H1 (cell line): ENCODE measurements at regions not wholly inside any gene's neighbourhood (a gene's known extent, or its start where the extent isn't known, plus 50 kb on each side); places are given as distances from the start of the nearest gene placed in this dataset.
A peak's percentile ranks its signal among the peaks of the same experiment; 100 is the strongest.

ENCODE experiments used
- CTCF ChIA-PET: fragments of 300-600 bp; sonication (Branson Sonifier 250); formaldehyde crosslinking; loops from one replicate; lab custom pipeline; 2021; ENCODE audit not compliant: partially characterized antibody; lab: Charles Lee
- POLR2A ChIA-PET: fragments of 300-600 bp; sonication (Branson Sonifier 250); formaldehyde crosslinking; loops from one replicate; lab custom pipeline; 2021; ENCODE audit warnings: inconsistent platforms; ENCODE audit not compliant: partially characterized antibody; lab: Charles Lee
- DNase-seq, 2 experiments: peaks; one replicate each; pipeline versions ENCODE4 v3.0.0 to v3.0.0-alpha.2; 2010 to 2022; ENCODE audit warnings: low spot score in 2 of 2, low read depth in 1 of 2, mixed read lengths in 1 of 2
- FAIRE-seq: peaks from 2 replicates; lab custom pipeline; 2011; peaks lifted over from hg19 to GRCh38; lab: Jason Lieb, UNC
- H2AFZ ChIP-seq: 2 replicates; pipeline ENCODE4 v1.8.1; 2012; ENCODE audit warnings: low read length, inconsistent platforms
- H2AK5ac ChIP-seq: 2 replicates; pipeline ENCODE4 v1.6.1; 2013; ENCODE audit warnings: low read depth, low read length
- H2BK120ac ChIP-seq: replicated peaks from 2 replicates; pipeline ENCODE3; 2013; ENCODE audit warnings: low read depth, low read length, inconsistent platforms
- H2BK12ac ChIP-seq: 2 replicates; pipeline ENCODE4 v1.6.1; 2013; ENCODE audit warnings: low read depth, low read length
- H2BK15ac ChIP-seq: 2 replicates; pipeline ENCODE4 v1.6.1; 2013; ENCODE audit warnings: low read length
- H2BK20ac ChIP-seq: 2 replicates; pipeline ENCODE4 v1.6.1; 2013; ENCODE audit warnings: low read length
- H2BK5ac ChIP-seq: 2 replicates; pipeline ENCODE4 v1.6.1; 2013; ENCODE audit warnings: low read depth, low read length
- H3K14ac ChIP-seq: 2 replicates; pipeline ENCODE4 v1.6.1; 2013; ENCODE audit warnings: inconsistent platforms; ENCODE audit not compliant: insufficient read length
- H3K18ac ChIP-seq: 2 replicates; pipeline ENCODE4 v1.6.1; 2013; ENCODE audit warnings: low read length; ENCODE audit errors: extremely low read depth
- H3K23ac ChIP-seq: 2 replicates; pipeline ENCODE4 v1.6.1; 2013; ENCODE audit warnings: inconsistent platforms; ENCODE audit not compliant: insufficient read length
- H3K23me2 ChIP-seq: 2 replicates; pipeline ENCODE4 v1.6.1; 2013; ENCODE audit warnings: low read depth, low read length
- H3K27ac ChIP-seq: 2 replicates; pipeline ENCODE4 v1.6.1; 2011; ENCODE audit warnings: low read depth, low read length, inconsistent platforms
- H3K27me3 ChIP-seq, 4 experiments: replicated peaks in 1 of 4; 1 replicate in 1 of 4; 2 replicates in 3 of 4; pipeline versions ENCODE4 v1.6.1 to v1.8.1; 2011 to 2013; ENCODE audit warnings: low read length in 3 of 4, mild to moderate bottlenecking in 3 of 4, inconsistent platforms in 2 of 4, mixed read lengths in 2 of 4, moderate library complexity in 1 of 4; ENCODE audit not compliant: control insufficient read depth in 3 of 4, insufficient read depth in 3 of 4; ENCODE audit errors: extremely low read depth in 1 of 4
- H3K36me3 ChIP-seq, 4 experiments: 2 replicates each; pipeline versions ENCODE4 v1.6.1 to v1.8.1; 2011 to 2013; ENCODE audit warnings: mild to moderate bottlenecking in 4 of 4, low read length in 3 of 4, moderate library complexity in 2 of 4, control low read depth in 1 of 4, inconsistent platforms in 1 of 4; ENCODE audit not compliant: insufficient read depth in 4 of 4, control insufficient read depth in 2 of 4
- H3K4ac ChIP-seq: replicated peaks from 2 replicates; pipeline ENCODE3; 2013; ENCODE audit warnings: low read length, low read depth, mixed read lengths, inconsistent platforms; ENCODE audit not compliant: insufficient read length
- H3K4me1 ChIP-seq, 4 experiments: replicated peaks in 1 of 4; 1 replicate in 1 of 4; 2 replicates in 3 of 4; pipeline versions ENCODE4 v1.6.1 to v1.8.1; 2011 to 2013; ENCODE audit warnings: low read length in 3 of 4, inconsistent platforms in 2 of 4, mixed read lengths in 1 of 4; ENCODE audit not compliant: insufficient read depth in 4 of 4, control insufficient read depth in 3 of 4
- H3K4me2 ChIP-seq, 2 experiments: 2 replicates each; pipeline versions ENCODE4 v1.6.1 to v1.8.1; 2011 to 2013; ENCODE audit warnings: low read depth in 2 of 2, low read length in 2 of 2, control low read depth in 1 of 2, inconsistent platforms in 1 of 2, mild to moderate bottlenecking in 1 of 2; ENCODE audit not compliant: insufficient read depth in 1 of 2
- H3K4me3 ChIP-seq, 4 experiments: fragments of 200-600, 300-600 bp in 1 of 4; sonication (generic), shearing (Covaris generic), sonication (Bioruptor Twin) in 1 of 4; 2 replicates each; pipeline versions ENCODE4 v1.5.1 to v1.8.1; 2011 to 2016; ENCODE audit warnings: low read length in 4 of 4, low read depth in 3 of 4, control low read depth in 2 of 4, inconsistent platforms in 2 of 4, mild to moderate bottlenecking in 2 of 4, mixed read lengths in 1 of 4, moderate library complexity in 1 of 4; ENCODE audit not compliant: insufficient read depth in 2 of 4; ENCODE audit errors: extremely low read depth in 1 of 4
- H3K56ac ChIP-seq: replicated peaks from 2 replicates; pipeline ENCODE3; 2013; ENCODE audit warnings: low read depth, mild to moderate bottlenecking, mixed read lengths, low read length, inconsistent platforms; ENCODE audit not compliant: insufficient read length
- H3K79me1 ChIP-seq: 2 replicates; pipeline ENCODE4 v1.6.1; 2013; ENCODE audit warnings: low read depth, low read length, control low read depth
- H3K79me2 ChIP-seq, 2 experiments: 2 replicates each; pipeline versions ENCODE4 v1.6.1 to v1.8.1; 2012 to 2013; ENCODE audit warnings: low read length in 2 of 2, mild to moderate bottlenecking in 2 of 2, inconsistent platforms in 1 of 2; ENCODE audit not compliant: insufficient read depth in 2 of 2, control insufficient read depth in 1 of 2
- H3K9ac ChIP-seq, 4 experiments: replicated peaks in 1 of 4; 1 replicate in 1 of 4; 2 replicates in 3 of 4; pipeline versions ENCODE4 v1.6.1 to v1.8.1; 2011 to 2013; ENCODE audit warnings: low read depth in 3 of 4, low read length in 3 of 4, control low read depth in 2 of 4, mild to moderate bottlenecking in 2 of 4, moderate library complexity in 2 of 4, inconsistent platforms in 1 of 4; ENCODE audit errors: extremely low read depth in 1 of 4
- H3K9me3 ChIP-seq, 2 experiments: 2 replicates each; pipeline versions ENCODE4 v1.6.1 to v1.8.1; 2012 to 2013; ENCODE audit warnings: mild to moderate bottlenecking in 2 of 2, moderate library complexity in 2 of 2, control low read depth in 1 of 2, inconsistent platforms in 1 of 2, low read depth in 1 of 2, low read length in 1 of 2, mixed read lengths in 1 of 2; ENCODE audit not compliant: insufficient read depth in 2 of 2
- H4K20me1 ChIP-seq, 2 experiments: replicated peaks in 1 of 2; 2 replicates each; pipeline versions ENCODE3 to v1.8.1; 2011 to 2013; ENCODE audit warnings: inconsistent platforms in 2 of 2, low read length in 2 of 2, mild to moderate bottlenecking in 1 of 2; ENCODE audit not compliant: insufficient read depth in 2 of 2, control insufficient read depth in 1 of 2
- H4K5ac ChIP-seq: 2 replicates; pipeline ENCODE4 v1.6.1; 2013; ENCODE audit warnings: low read length, low read depth, mixed read lengths, inconsistent platforms; ENCODE audit not compliant: insufficient read length
- H4K8ac ChIP-seq: 2 replicates; pipeline ENCODE4 v1.8.0; 2013; ENCODE audit warnings: mild to moderate bottlenecking, moderate library complexity, low read length, inconsistent platforms; ENCODE audit not compliant: insufficient read depth; ENCODE audit errors: extremely low read depth
- H4K91ac ChIP-seq: replicated peaks from 2 replicates; pipeline ENCODE3; 2013; ENCODE audit warnings: low read length, mixed read lengths, inconsistent platforms; ENCODE audit not compliant: insufficient read length
- CHD2 ChIP-seq: IDR thresholded peaks from 2 replicates; pipeline ENCODE4 v1.6.1; 2012; ENCODE audit warnings: low read length, improper control_type of control experiment
- JUN ChIP-seq: IDR thresholded peaks from 2 replicates; pipeline ENCODE4 v1.6.1; 2011; ENCODE audit warnings: low read depth, mild to moderate bottlenecking, improper control_type of control experiment, low read length
- SP1 ChIP-seq: IDR thresholded peaks from 2 replicates; pipeline ENCODE4 v1.6.1; 2011; ENCODE audit warnings: low read depth, low read length
- WGBS, 2 experiments: shearing (Covaris generic) in 1 of 2; methylation state at CpG; one replicate each; pipeline versions ENCODE4 v1.1.6 to v1.1.7; 2013 to 2015; ENCODE audit warnings: low lambda C conversion rate in 2 of 2, mixed read lengths in 2 of 2, inconsistent platforms in 1 of 2, low coverage in 1 of 2, missing lambda C conversion rate in 1 of 2; ENCODE audit not compliant: insufficient replicate concordance in 2 of 2, insufficient coverage in 1 of 2, insufficient read length in 1 of 2; ENCODE audit errors: extremely low coverage in 1 of 2, missing lambda C conversion rate in 1 of 2; 5-methylcytosine and 5-hydroxymethylcytosine counted together
- TF ChIP-seq, protein P1 (sequence below): IDR thresholded peaks from 2 replicates; pipeline ENCODE4 v1.6.1; 2012; ENCODE audit warnings: inconsistent platforms
- TF ChIP-seq, protein P2 (sequence below): IDR thresholded peaks from 2 replicates; pipeline ENCODE4 v1.6.1; 2011; ENCODE audit warnings: low read depth, mild to moderate bottlenecking, low read length; ENCODE audit not compliant: insufficient read depth
- TF ChIP-seq, protein P3 (sequence below): IDR thresholded peaks from 2 replicates; pipeline ENCODE4 v1.6.1; 2011; ENCODE audit warnings: low read length, improper control_type of control experiment

DNA sequence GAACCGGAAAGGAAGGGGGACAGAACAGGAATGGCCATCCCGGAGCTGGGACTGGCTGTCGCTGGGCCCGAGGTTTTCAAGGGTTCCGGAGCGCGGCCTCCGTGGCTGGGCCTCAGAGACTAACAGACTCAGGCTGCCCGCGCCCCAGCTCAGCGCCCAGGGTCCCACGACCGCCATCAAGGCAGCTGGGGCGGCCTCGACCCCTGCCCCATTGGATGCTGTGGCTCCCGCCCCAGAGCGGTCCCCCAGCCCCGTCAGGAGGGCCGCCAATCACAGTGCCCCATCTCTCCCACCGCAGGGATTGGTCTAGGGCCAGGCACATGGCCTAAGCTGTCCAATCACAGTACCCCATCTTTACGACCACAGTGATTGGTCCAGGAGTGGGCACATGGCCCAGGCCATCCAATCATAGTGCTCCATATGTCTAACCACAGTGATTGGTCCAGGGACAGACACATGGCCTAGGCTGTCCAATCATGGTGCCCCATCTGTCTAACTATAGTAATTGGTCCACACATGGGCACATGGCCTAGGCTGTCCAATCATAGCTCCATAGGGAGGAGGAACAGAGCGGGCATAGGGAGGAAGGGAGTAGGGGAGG, 105.3 kb upstream of the NKX1-1 start:
- H3K56ac ChIP-seq = no peak overlapping the region
- no peak overlapping the region for H4K5ac ChIP-seq
- no peak overlapping the region for H2BK20ac ChIP-seq
- H3K4me2 ChIP-seq = no peak overlapping the region
- WGBS, 2 experiments = 91% methylated on average over 10 of the region's 22 CpGs; no CpG with 5 or more reads in 1 of the 2 experiments
- no peak for DNase-seq
- H4K20me1 ChIP-seq = peaks cover 0 to 12% of the 10 kb centered on the region in 2 experiments
- H3K18ac ChIP-seq = no peak overlapping the region
- no peak overlapping the region for H3K27ac ChIP-seq
- no peaks in the 10 kb centered on the region for H3K79me2 ChIP-seq
- ChIA-PET CTCF (interaction anchor here (0.6 to 2.3 kb wide), 10 partner anchors 10 to 152 kb away, joined by 3 to 12 read pairs (median 4); no protein-coding TSS in a partner anchor), POLR2A (interaction anchor here (0.9 kb wide), 1 partner anchor 52 kb away, joined by 4 read pairs; no protein-coding TSS in a partner anchor)
- no peak for FAIRE-seq
- no peaks in the 10 kb centered on the region for H3K36me3 ChIP-seq
- H3K79me1 ChIP-seq = no peaks in the 10 kb centered on the region
- no peak overlapping the region for H4K8ac ChIP-seq
- TF ChIP-seq, protein P1, sequence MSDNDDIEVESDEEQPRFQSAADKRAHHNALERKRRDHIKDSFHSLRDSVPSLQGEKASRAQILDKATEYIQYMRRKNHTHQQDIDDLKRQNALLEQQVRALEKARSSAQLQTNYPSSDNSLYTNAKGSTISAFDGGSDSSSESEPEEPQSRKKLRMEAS = peak; percentile 16; the same call in 1 of the 2 replicates
- TF ChIP-seq, protein P2, sequence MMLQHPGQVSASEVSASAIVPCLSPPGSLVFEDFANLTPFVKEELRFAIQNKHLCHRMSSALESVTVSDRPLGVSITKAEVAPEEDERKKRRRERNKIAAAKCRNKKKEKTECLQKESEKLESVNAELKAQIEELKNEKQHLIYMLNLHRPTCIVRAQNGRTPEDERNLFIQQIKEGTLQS = peak; percentile 90
- TF ChIP-seq CHD2 (peak; percentile 58; the same call in 1 of the 2 replicates), JUN (no peak), SP1 (peak; percentile 68)
- TF ChIP-seq, protein P3, sequence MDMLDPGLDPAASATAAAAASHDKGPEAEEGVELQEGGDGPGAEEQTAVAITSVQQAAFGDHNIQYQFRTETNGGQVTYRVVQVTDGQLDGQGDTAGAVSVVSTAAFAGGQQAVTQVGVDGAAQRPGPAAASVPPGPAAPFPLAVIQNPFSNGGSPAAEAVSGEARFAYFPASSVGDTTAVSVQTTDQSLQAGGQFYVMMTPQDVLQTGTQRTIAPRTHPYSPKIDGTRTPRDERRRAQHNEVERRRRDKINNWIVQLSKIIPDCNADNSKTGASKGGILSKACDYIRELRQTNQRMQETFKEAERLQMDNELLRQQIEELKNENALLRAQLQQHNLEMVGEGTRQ = peak; percentile 98
- no peak overlapping the region for H4K91ac ChIP-seq
- H2AK5ac ChIP-seq = no peak overlapping the region
- no peak overlapping the region for H3K4me3 ChIP-seq
- H2BK12ac ChIP-seq = no peak overlapping the region
- no peak overlapping the region for H3K9ac ChIP-seq
- H2BK120ac ChIP-seq = no peak overlapping the region
- H3K23me2 ChIP-seq = peaks cover 17% of the 10 kb centered on the region; the same call in 1 of the 2 replicates
- no peak overlapping the region for H2BK5ac ChIP-seq
- peaks cover 0 to 2% (median 0%) of the 10 kb centered on the region in 4 experiments; a peak in 1 of 7 replicates for H3K27me3 ChIP-seq
- no peak overlapping the region for H3K14ac ChIP-seq
- H2BK15ac ChIP-seq = no peak overlapping the region
- no peak overlapping the region for H3K23ac ChIP-seq
- peaks cover 0 to 4% (median 3%) of the 10 kb centered on the region in 4 experiments; a peak in 2 of 7 replicates for H3K4me1 ChIP-seq
- no peak overlapping the region for H3K4ac ChIP-seq
- no peak overlapping the region for H2AFZ ChIP-seq
- peaks cover 0 to 7% of the 10 kb centered on the region in 2 experiments; a peak in 1 of 4 replicates for H3K9me3 ChIP-seq
